HG03097 (cell line): ENCODE measurements at regions not wholly inside any gene's neighbourhood (a gene's known extent, or its start where the extent isn't known, plus 50 kb on each side); places are given as distances from the start of the nearest gene placed in this dataset.
"Not testable (repeated sequence)": the region's sequence is repeated elsewhere in the genome, so short reads cannot be mapped to it uniquely, and the experiment has no call there.

Experiments used
- ATAC-seq: cut with Tn5 transposase; IDR thresholded peaks from one replicate; pipeline ENCODE4 v1.9.1; 2021; ENCODE audit not compliant: unreplicated experiment, low FRiP score

DNA sequence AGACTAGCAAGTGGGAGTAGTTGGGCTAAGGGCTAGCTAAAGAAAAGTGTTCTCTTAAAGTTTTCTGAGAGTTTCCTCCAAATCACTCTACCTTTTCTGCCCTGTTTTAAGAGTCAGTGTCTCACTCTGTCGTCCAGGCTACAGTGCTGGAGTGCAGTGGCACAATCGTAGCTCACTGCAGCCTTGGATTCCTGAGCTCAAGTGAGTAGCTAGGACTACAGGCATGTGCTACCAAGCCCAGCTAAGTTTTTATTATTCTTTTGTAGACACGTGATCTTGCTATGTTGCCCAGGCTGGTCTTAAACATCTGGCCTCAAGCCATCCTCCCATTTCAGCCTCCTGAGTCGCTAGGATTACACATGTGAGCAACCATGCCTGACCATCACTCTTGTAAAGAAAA, 378.9 kb downstream of the CAAP1 start:
- ATAC-seq, result no peak

DNA sequence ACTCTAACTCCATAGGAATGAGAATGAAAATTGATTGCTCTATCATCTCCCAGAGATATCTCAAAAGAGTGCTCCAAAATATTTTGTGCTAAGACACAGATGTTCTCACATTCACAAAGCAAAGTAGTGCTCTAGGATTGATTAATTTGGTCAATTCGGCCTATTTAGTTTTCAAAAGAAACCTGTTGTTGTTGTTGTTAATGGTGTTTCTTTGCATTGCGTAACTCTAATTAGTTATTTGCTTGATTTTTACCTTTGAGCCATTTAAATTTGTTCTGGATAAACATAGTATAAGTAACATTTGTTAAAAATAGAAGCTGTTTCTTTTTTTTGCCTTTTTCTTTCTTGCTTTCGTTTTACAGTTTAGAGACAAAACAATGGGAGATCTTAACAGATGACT, 382.5 kb downstream of the CAAP1 start:
- no peak for ATAC-seq

DNA sequence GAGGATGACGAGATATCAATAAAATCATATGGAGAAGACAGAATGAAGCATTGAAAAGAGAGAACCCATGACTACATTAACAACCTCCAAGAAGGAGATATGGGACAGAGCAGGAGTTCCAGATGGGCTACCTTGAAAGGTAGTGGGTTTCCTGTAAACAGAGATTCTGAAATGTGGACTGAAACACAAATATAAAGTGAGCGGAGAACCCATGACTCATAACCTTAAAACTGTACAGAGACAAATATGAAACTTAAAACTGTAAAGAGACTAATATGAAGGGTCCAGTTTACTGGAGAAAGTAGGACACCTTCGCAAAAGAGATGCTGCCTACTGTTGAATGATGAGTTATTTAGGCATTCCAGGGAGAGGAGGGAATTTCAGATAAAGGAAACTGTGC, 383.7 kb downstream of the CAAP1 start:
- ATAC-seq, result no peak

DNA sequence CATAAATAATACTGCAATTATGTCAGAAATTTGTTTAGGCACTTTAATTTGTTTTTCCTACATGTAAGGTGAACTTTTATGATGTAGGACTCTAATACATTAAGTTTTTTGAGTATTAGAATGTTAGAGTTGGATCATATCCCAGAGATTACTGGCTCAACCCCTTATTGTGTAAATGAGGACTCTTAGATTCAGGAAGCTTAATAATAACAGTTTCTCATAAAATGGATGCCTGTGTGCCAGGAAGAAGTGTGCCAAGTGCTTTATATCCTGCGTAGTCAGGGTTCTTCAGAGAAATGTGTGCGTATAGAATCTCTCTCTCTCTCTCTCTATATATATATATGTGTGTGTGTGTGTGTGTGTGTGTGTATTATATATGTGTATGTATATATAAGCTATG, 388.5 kb downstream of the CAAP1 start:
- ATAC-seq, result no peak

DNA sequence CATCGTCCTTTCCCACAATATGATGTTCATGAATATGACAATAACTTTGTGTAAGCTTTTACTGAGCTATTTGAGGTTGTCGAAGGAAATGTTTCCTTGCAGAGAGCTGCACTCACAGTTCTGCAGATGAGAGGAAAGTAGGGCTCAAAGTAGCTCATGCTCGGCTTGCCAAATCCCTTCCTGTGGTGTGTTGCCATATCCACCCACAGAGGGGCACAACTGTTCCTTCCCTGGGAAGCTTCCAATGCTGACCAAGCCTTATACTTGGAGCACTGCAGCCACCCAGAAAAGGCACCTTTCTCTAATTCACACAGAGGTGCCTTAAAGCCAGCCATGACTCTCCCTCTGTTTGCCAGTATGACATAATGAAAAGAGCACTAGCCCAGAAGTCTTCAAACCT, 390.3 kb downstream of the CAAP1 start:
- ATAC-seq, result no peak

DNA sequence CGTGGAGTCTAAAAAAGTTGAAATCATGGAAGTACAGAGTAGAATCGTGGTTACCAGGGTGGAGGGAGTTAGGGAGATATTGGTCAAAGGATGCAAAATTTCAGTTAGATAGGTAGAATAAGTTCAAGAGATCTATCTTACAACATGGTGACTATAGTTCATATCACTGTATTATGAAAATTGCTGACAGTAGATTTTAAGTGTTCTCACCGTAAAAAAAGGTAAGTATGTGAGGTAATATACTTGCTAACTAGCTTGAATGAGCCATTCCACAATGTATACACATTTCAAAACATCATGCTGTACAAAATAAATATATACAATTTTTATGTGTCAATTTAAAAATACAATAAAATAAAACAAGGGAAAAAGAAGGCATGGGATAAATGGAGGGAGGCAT, 392.1 kb downstream of the CAAP1 start:
- ATAC-seq, result no peak

DNA sequence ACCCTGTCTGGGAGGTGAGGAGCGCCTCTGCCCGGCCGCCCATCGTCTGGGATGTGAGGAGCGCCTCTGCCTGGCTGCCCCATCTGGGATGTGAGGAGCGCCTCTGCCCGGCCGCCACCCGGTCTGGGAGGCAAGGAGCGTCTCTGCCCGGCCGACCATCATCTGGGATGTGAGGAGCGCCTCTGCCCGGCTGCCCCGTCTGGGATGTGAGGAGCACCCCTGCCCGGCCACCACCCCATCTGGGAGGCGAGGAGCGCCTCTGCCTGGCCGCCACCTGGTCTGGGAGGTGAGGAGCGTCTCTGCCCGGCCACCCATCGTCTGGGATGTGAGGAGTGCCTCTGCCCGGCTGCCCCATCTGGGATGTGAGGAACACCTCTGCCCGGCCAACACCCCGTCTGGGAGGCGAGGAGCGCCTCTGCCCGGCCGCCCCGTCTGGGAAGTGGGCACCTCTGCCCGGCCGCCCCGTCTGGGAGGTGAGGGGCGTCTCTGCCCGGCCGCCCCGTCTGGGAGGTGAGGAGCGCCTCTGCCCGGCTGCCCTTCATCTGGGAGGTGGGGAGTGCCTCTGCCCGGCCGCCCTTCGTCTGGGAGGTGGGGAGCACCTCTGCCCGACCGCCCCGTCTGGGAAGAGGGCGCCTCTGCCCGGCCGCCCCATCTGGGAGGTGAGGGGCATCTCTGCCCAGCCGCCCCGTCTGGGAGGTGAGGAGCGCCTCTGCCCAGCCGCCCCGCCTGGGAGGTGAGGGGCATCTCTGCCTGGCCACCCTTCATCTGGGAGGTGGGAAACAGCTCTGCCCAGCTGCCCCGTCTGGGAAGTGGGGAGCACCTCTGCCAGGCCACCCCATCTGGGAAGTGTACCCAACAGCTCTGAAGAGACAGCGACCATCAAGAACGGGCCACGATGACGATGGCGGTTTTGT, 399.7 kb downstream of the CAAP1 start:
- ATAC-seq, result not testable (repeated sequence)

DNA sequence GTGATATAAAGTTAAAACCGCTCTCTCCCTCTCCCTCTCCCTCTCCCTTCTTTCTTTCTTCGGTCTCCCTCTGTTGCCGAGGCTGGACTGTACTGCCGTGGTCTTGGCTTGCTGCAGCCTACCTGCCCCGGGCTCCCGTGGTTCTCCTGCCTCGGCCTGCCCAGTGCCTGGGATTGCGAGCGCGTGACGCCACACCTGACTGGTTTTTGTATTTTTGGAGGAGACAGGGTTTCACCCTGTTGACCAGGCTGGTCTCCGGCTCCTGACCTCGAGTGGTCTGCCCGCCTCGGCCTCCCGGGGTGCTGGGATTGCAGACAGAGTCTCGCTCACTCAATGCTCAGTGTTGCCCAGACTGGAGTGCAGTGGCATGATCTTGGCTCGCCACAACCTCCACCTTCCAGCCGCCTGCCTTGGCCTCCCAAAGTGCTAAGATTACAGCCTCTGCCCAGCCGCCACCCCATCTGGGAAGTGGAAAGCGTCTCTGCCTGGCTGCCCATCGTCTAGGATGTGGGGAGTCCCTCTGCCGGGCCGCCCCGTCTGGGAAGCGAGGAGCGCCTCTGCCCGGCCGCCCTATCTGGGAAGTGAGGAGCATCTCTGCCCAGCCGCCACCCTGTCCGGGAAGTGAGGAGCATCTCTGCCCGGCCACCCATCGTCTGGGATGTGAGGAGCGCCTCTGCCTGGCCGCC, 400.5 kb downstream of the CAAP1 start:
- ATAC-seq, result not testable (repeated sequence)

DNA sequence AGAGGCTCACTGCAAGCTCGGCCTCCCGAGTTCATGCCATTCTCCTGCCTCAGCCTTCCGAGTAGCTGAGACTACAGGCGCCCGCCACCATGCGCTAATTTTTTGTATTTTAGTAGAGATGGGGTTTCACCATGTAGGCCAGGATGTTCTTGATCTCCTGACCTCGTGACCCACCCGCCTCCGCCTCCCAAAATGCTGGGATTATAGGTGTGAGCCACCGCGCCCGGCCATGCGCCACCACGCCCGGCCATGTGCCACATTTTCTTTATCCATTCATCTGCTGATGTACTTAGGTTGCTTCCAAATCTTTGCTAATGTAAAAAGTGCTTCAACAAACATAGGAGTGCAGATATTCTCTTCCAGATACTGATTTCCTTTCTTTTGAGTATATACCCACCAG, 408.6 kb downstream of the CAAP1 start:
- no peak for ATAC-seq

DNA sequence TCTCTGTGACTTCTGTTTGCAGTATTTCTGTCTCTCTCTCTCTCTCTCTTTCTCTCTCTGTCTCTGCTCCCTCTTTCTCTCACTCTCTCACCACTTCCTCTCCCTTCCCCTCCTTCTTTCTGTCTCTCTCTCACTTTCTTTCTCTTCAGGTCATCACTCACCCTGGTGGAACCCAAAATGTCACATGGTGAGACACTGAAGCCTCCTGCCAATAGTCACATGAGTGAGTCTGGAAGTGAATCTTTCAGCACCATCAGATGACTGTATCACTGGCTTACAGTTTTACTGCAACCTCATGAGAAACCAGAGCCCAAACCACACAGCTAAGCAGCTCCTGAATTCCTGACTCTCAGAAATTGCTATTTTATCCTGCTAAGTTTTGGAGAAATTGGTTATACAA, 414.6 kb downstream of the CAAP1 start:
- no peak for ATAC-seq

DNA sequence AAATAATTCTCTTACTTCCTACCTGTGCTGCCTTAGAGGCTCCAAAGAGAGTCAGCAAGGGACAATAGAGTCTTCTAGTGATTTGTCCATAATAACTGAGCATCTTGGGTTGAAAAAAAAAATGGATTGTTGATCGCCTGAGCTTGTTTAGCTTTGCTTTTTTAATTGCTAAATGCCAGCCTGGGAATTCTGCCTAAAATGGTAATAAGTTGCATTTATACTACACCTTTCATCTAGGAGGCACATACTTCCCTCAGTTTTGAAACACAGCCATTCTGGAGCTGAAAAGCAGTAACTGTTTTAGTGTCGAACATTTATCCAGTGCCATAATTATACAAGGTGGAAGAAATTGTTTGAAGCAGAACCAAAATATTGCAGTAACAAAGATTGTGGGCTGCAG, 421.3 kb downstream of the CAAP1 start:
- ATAC-seq, result no peak

DNA sequence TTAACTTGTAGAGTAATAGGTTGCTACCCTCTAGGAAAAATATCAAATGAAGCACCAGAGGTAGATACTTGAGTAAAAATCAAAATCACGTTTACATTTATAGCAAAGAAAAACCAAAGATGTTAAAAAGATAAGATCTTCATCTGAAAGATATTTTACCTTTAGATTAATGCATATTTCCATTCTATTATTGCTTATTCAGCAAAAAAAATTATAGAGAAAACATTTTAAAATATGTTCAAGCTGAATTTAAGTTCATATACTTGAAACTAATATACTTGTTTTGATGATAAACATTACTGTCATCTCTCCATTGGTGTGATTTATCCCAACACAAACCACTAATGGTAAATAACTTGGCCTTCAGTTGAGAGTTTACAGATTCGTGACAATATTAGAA, 422.3 kb downstream of the CAAP1 start:
- no peak for ATAC-seq

DNA sequence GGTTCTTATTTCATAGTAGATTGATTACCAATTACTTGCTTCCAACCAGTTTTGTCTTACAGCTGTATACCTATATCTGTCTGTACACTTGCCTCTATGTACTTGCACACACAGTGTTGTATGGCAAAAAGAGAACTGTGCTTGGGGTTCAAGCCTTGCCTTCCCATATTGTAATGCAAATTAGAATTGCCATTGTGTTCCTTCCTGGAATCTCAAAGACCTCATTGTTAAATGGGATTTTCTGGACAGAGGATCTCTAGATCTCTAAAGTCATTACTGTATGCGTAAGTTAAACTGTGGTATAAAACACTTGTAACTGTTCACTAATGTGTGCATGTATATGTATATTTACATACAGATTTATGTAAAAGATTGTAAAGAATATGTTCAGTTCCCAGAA, 428.8 kb downstream of the CAAP1 start:
- no peak for ATAC-seq

DNA sequence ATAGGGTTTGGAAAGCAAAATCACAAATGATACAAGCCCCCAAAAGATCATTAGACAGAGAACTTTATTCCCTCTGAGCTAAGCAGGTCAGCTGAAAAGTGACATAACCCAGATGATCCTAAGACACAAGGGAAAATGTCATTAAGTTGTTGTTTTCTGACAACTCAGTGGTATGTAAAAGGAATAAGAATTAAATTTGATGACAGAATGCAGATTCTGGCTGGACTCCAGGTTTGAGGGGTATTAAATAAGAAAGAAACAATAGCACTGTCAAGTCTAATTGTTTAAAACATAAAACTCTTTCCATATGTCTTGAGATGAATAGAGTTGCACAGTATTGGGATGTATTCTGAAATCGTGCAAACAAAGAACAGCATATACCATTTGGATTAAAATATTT, 429.9 kb downstream of the CAAP1 start:
- ATAC-seq, result no peak

DNA sequence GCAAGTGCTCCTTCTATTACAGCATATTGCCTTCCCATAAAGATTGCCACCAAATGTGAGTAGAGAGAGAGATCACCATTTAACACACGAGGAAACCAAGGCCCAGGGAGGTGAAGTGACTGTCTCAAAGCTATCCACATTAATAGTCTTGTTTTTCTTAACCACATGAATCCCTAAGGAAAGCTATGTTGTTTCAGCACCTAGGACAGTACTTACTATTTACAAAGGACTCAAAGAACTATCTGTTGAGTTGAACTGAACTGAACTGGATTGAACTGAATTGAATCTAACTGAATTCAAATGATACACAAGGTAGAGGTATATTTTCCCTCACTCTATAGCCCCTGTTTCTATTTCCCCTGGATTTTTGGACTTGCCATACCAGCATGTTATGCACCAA, 430.4 kb downstream of the CAAP1 start:
- no peak for ATAC-seq

DNA sequence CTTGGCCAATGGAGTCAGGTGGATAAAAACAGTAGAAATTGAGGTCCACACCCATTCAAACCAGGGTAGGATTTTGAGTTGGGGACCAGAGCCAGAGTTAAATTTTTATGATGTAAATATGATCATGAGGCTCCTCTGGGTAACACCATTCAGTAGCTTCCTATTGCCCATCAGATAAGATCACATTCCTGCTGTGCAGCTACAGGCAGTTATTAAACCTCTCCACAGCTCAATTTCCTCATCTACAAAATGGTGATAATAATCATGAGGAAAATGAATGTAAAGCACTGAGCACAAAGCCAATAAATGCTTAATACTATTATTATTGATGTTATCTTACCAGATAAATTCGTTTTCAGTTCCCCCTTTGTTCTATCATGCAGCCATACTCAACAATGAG, 432.0 kb downstream of the CAAP1 start:
- ATAC-seq, result no peak

DNA sequence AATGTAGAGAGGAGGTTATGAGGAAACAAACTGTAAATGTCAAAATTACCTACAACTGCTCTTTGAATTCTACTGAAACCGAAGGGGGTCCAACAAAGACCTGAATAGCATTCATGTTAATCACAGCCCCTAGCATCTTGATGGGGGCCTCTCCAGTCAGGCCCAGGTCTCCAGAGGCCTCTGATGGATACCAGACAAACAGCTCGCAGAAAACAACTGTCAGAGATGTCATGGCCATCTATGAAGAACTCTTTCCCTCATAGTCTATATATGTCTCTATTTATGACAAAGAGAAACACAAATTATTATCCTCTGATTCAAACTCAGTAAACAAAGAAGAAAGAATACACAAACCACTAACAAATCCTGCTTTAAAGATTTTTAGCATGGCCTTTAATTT, 432.6 kb downstream of the CAAP1 start:
- no peak for ATAC-seq

DNA sequence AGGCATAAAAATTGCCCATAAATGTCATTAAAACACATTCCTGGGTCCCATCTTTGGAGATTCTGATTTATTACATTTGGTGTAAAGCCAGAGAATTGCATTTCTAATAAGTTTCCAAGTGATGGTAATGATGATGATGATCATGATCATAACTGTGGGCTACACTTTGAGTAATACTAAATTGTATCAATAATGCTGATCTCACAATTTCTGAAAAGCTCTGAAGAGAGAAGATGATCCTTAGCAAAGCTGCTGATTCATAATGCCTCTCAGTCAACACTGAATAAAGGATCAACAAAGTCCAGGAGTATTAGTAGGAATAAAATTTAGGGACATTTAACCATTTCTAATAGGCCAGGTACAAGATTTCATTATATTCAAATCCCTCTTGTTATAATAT, 434.5 kb downstream of the CAAP1 start:
- ATAC-seq, result no peak

DNA sequence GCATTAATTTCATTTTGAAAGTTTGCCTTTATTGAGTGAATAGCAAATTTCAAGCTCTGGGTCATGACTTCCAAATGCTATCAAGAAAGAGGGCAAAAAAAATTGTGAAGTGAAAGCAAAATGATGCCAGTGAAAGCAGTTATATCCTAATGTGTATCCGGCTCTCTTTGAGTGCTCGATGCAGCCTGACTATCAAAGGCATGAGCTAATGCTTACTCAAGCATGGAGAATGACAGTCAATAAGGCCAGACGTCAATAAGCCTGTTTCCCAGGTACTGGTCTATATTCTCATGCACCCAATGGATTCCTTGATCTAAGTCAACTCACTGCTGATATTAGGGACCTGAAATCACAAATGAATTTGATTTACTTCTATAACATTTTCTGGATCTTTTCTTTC, 435.5 kb downstream of the CAAP1 start:
- no peak for ATAC-seq

DNA sequence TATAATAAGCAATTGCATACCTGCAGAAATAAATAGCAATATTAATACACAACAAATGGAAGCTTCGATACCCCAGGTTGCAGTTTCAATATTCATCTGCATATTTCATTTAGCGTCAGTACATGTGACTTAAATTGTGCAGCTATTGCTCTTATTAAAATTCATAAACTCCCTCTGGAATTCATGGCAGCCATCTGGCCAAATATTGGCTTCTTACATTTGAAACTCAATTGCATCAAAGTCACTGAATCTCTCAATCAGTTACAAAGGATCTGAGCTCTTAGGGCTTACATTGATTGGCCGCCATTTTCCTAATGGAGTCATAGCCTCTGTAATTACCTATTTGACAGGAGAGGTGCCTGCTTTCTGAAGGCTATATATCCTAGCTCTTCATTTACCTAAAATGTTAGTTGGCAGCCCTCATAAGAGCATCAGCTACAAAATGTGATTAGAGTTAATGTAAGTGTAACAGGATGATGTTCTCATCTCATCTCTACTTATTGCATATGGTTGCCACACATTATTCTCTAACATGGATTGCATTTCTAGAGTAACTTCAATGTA, 453.5 kb downstream of the CAAP1 start:
- no peak for ATAC-seq

DNA sequence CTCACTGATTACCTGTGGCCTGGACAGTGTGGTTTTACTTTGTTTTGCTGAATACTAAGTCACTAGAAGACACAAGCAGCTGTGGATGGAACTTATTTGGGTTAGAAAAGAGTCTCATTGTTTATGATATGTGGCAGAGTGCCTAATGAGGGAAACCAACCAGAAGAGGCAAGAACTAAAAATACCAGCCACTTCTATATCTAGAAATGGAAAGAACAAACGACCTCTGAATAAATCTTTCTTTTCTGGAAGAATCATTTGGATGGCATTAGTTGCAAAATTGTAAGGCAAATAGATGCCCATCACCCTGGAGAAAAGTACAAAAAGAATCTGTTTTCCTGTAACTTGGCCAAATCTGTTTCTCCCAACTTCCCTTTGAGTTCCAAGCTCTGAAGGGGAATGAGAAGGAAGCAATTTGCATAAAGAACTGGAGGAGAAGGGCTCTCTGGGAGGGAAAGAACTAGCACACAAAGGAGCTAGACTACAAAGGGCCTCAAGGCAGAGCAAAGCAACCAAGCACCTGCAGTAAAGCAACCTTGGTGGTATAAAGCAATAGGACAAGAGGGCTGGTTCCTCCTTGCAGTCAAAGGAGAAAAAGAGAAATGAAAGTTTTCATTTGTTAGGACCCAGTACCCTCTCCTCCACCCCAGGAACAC, 455.4 kb downstream of the CAAP1 start:
- ATAC-seq, result no peak
